HCT116 (cell line): ENCODE measurements at regions not wholly inside any gene's neighbourhood (a gene's known extent, or its start where the extent isn't known, plus 50 kb on each side); places are given as distances from the start of the nearest gene placed in this dataset.

Source experiments
- ATAC-seq: fragments of 200-7000 bp; cut with Tn5 transposase; 2 replicates; pipeline ENCODE4 v1.9.1; 2020; ENCODE audit warnings: mild to moderate bottlenecking, moderate library complexity
- BruUV-seq: library from RNA; stranded (reverse); fragments of 400-500 nt; replicated peaks from 2 replicates; lab custom pipeline; 2021; lab: Mats Ljungman, UMichigan
- CTCF ChIA-PET: fragments of 300-600 bp; sonication (Branson Sonifier 250); formaldehyde crosslinking; loops from one replicate; lab custom pipeline; 2021; ENCODE audit warnings: antibody characterized with exemption; lab: Charles Lee
- POLR2A ChIA-PET: fragments of 300-600, 350-600 bp; sonication (Branson Sonifier 250); formaldehyde crosslinking; loops from one replicate; lab custom pipeline; 2021; ENCODE audit warnings: antibody characterized with exemption; lab: Charles Lee
- RAD21 ChIA-PET, 2 experiments: fragments of 300-600 bp; sonication (Branson Sonifier 250); formaldehyde crosslinking; loops; one replicate each; lab custom pipeline; 2023; ENCODE audit warnings: low total read pairs in 2 of 2; ENCODE audit not compliant: uncharacterized antibody in 2 of 2, unreplicated experiment in 2 of 2, low non-redundant PET in 1 of 2; lab: Charles Lee
- DNase-seq: peaks from one replicate; pipeline ENCODE4 v3.0.0-alpha.2; 2010; ENCODE audit warnings: low read depth, low spot score
- H2AFZ ChIP-seq: fragments of 200-600 bp; shearing (Covaris generic), sonication (generic); 2 replicates; pipeline ENCODE4 v1.6.1; 2017; ENCODE audit warnings: low read depth, mixed run types, mixed read lengths, antibody characterized with exemption, low read length; ENCODE audit not compliant: poor library complexity, severe bottlenecking
- H3K27ac ChIP-seq: 2 replicates; pipeline ENCODE4 v1.5.1; 2012; ENCODE audit warnings: low read depth, low read length
- H3K27me3 ChIP-seq: fragments of 200-600 bp; sonication (generic); 2 replicates; pipeline ENCODE4 v1.6.1; 2016; ENCODE audit warnings: mixed run types, low read length, mixed read lengths; ENCODE audit not compliant: insufficient read depth
- H3K36me3 ChIP-seq, 2 experiments: fragments of 200-500 bp in 1 of 2; fragments of 200-600 bp in 1 of 2; sonication (Bioruptor generic) in 1 of 2; sonication (generic) in 1 of 2; 2 replicates each; pipeline versions ENCODE4 v1.5.1 to v1.6.1; 2014 to 2016; ENCODE audit warnings: low read length in 2 of 2, inconsistent platforms in 1 of 2, mixed read lengths in 1 of 2, mixed run types in 1 of 2; ENCODE audit not compliant: insufficient read depth in 2 of 2, control insufficient read depth in 1 of 2
- H3K4me1 ChIP-seq, 2 experiments: fragments of 200-600 bp in 1 of 2; sonication (generic) in 1 of 2; 2 replicates each; pipeline versions ENCODE4 v1.5.1 to v1.6.1; 2012 to 2017; ENCODE audit warnings: low read length in 2 of 2, inconsistent platforms in 1 of 2, mild to moderate bottlenecking in 1 of 2, mixed read lengths in 1 of 2, mixed run types in 1 of 2, moderate library complexity in 1 of 2; ENCODE audit not compliant: insufficient read depth in 2 of 2, control insufficient read depth in 1 of 2
- H3K4me2 ChIP-seq: fragments of 200-600 bp; sonication (generic); 2 replicates; pipeline ENCODE4 v1.6.1; 2017; ENCODE audit warnings: mixed run types, low read length, mixed read lengths
- H3K4me3 ChIP-seq, 2 experiments: fragments of 200-600 bp in 1 of 2; sonication (generic) in 1 of 2; replicated peaks in 1 of 2; 2 replicates each; pipeline ENCODE4 v1.5.1; 2011 to 2016; ENCODE audit warnings: low read length in 2 of 2, control low read depth in 1 of 2, low read depth in 1 of 2, mild to moderate bottlenecking in 1 of 2, mixed read lengths in 1 of 2, mixed run types in 1 of 2
- H3K79me2 ChIP-seq: fragments of 200-600 bp; sonication (generic); 2 replicates; pipeline ENCODE4 v1.6.1; 2017; ENCODE audit warnings: mild to moderate bottlenecking, mixed run types, low read length, moderate library complexity, mixed read lengths; ENCODE audit not compliant: insufficient read depth
- H3K9ac ChIP-seq: fragments of 200-600 bp; sonication (generic); 2 replicates; pipeline ENCODE4 v1.6.1; 2016; ENCODE audit warnings: low read length, mixed read lengths
- H3K9me2 ChIP-seq: fragments of 200-600 bp; sonication (generic), shearing (Covaris generic); 2 replicates; pipeline ENCODE4 v1.6.1; 2017; ENCODE audit warnings: mixed run types, mild to moderate bottlenecking, moderate library complexity; ENCODE audit not compliant: insufficient read depth
- H3K9me3 ChIP-seq, 2 experiments: fragments of 200-500 bp in 1 of 2; fragments of 200-600 bp in 1 of 2; sonication (Bioruptor generic) in 1 of 2; sonication (generic) in 1 of 2; 2 replicates each; pipeline ENCODE4 v1.6.1; 2014 to 2017; ENCODE audit warnings: low read length in 2 of 2, mixed read lengths in 2 of 2, inconsistent platforms in 1 of 2, low read depth in 1 of 2, mild to moderate bottlenecking in 1 of 2, mixed run types in 1 of 2, moderate library complexity in 1 of 2; ENCODE audit not compliant: control insufficient read depth in 1 of 2, insufficient read depth in 1 of 2
- H4K20me1 ChIP-seq: fragments of 200-600 bp; sonication (generic), shearing (Covaris generic); 2 replicates; pipeline ENCODE4 v1.6.1; 2017; ENCODE audit warnings: mixed run types, mild to moderate bottlenecking, moderate library complexity; ENCODE audit not compliant: insufficient read depth
- CBX3 ChIP-seq: IDR thresholded peaks from 2 replicates; pipeline ENCODE4 v1.6.1; 2012; ENCODE audit warnings: low read depth
- CEBPB ChIP-seq: IDR thresholded peaks from 2 replicates; pipeline ENCODE4 v1.6.1; 2012; ENCODE audit warnings: low read depth
- EZH2 ChIP-seq: fragments of 200-600 bp; sonication (generic); IDR thresholded peaks from 2 replicates; pipeline ENCODE4 v1.6.1; 2017; ENCODE audit warnings: antibody characterized with exemption, mixed run types
- JUND ChIP-seq: IDR thresholded peaks from 2 replicates; pipeline ENCODE4 v1.6.1; 2012
- POLR2A ChIP-seq: IDR thresholded peaks from 2 replicates; pipeline ENCODE4 v1.7.0; 2011; ENCODE audit warnings: borderline replicate concordance; ENCODE audit not compliant: insufficient read depth, insufficient read length; ENCODE audit errors: extremely low read depth
- POLR2AphosphoS5 ChIP-seq: IDR thresholded peaks from 2 replicates; pipeline ENCODE4 v1.6.1; 2011; ENCODE audit warnings: mild to moderate bottlenecking, low read depth, low read length, moderate library complexity
- SIN3A ChIP-seq: IDR thresholded peaks from 2 replicates; pipeline ENCODE4 v1.6.1; 2012; ENCODE audit warnings: low read depth
- SP1 ChIP-seq: IDR thresholded peaks from 2 replicates; pipeline ENCODE4 v1.6.1; 2012; ENCODE audit warnings: low read depth
- SRF ChIP-seq: IDR thresholded peaks from 2 replicates; pipeline ENCODE4 v1.6.1; 2012; ENCODE audit warnings: low read depth
- TCF7L2 ChIP-seq: IDR thresholded peaks from 2 replicates; pipeline ENCODE4 v1.7.0; 2011; ENCODE audit warnings: borderline replicate concordance, inconsistent platforms; ENCODE audit not compliant: insufficient read depth, insufficient read length; ENCODE audit errors: extremely low read depth
- YY1 ChIP-seq: IDR thresholded peaks from 2 replicates; pipeline ENCODE4 v1.6.1; 2011; ENCODE audit warnings: low read length, low read depth, moderate library complexity, mild to moderate bottlenecking; ENCODE audit not compliant: insufficient replicate concordance; ENCODE audit errors: extremely low read depth
- ZFX ChIP-seq: fragments of 450-650 bp; IDR thresholded peaks from 2 replicates; pipeline ENCODE4 v1.6.1; 2017
- ZNF274 ChIP-seq: fragments of 200-500 bp; sonication (Bioruptor generic); IDR thresholded peaks from 2 replicates; pipeline ENCODE4 v1.6.1; 2014; ENCODE audit warnings: mild to moderate bottlenecking, low read depth, low read length, inconsistent platforms
- intact Hi-C: fragments of 100-400 bp; cut with micrococcal nuclease; formaldehyde crosslinking; loops from 2 replicates; pipeline ENCODE4 v1.10.0; 2022

GRCh38 chr21:38954588-38955004 is 148.9 kb downstream of the ETS2 start:
- Histone ChIP-seq H3K27ac (no peak overlapping the region), H3K4me1 (0 out of 4 replicates have a peak, but pooled peaks cover 0 to 4% of the 10 kb centered on the region in 2 experiments), H3K9ac (no peak overlapping the region), H3K9me3 (no peaks in the 10 kb centered on the region), H3K27me3 (no peaks in the 10 kb centered on the region), H3K36me3 (no peaks in the 10 kb centered on the region), H3K79me2 (no peaks in the 10 kb centered on the region), H2AFZ (no peak overlapping the region), H3K4me3 (no peak overlapping the region), H3K4me2 (no peak overlapping the region), H3K9me2 (no peaks in the 10 kb centered on the region), H4K20me1 (no peaks in the 10 kb centered on the region)
- intact Hi-C loops = no loop called here
- CTCF ChIA-PET = no interaction called here
- ATAC-seq (no peak), DNase-seq (no peak)
- no TSS peak for BruUV-seq
- TF ChIP-seq ZFX = no peak
- RAD21 ChIA-PET = no interaction called here
- POLR2A ChIA-PET = no interaction called here

GRCh38 chr21:38953516-38953915 is 147.8 kb downstream of the ETS2 start:
- ChIA-PET POLR2A (no interaction called here), RAD21 (no interaction called here), CTCF (no interaction called here)
- Histone ChIP-seq H3K4me3 (no peak overlapping the region), H3K9me2 (no peaks in the 10 kb centered on the region), H3K79me2 (no peaks in the 10 kb centered on the region), H3K27ac (no peak overlapping the region), H4K20me1 (no peaks in the 10 kb centered on the region), H3K4me1 (0 out of 4 replicates have a peak, but pooled peaks cover 0 to 4% of the 10 kb centered on the region in 2 experiments), H3K9me3 (no peaks in the 10 kb centered on the region), H3K9ac (no peak overlapping the region), H3K27me3 (no peaks in the 10 kb centered on the region), H3K4me2 (no peak overlapping the region), H2AFZ (no peak overlapping the region), H3K36me3 (no peaks in the 10 kb centered on the region)
- BruUV-seq = no TSS peak
- TF ChIP-seq SRF = no peak
- no peak for TF ChIP-seq SP1
- no peak for TF ChIP-seq POLR2AphosphoS5
- TF ChIP-seq SIN3A = no peak
- no peak for TF ChIP-seq CBX3
- no peak for TF ChIP-seq YY1
- TF ChIP-seq POLR2A = no peak
- no peak for TF ChIP-seq EZH2
- no peak for TF ChIP-seq ZNF274
- no peak for TF ChIP-seq CEBPB
- no peak for TF ChIP-seq ZFX
- no peak for TF ChIP-seq JUND
- TF ChIP-seq TCF7L2 = no peak
- intact Hi-C loops = no loop called here
- no peak for DNase-seq
- ATAC-seq = no peak
